GM12873 (cell line): ENCODE measurements at regions not wholly inside any gene's neighbourhood (a gene's known extent, or its start where the extent isn't known, plus 50 kb on each side); places are given as distances from the start of the nearest gene placed in this dataset.

Source experiments
- TF ChIP-seq, protein P1 (sequence below): IDR thresholded peaks from 2 replicates; pipeline ENCODE4 v1.5.1; 2012; ENCODE audit warnings: low read depth, mild to moderate bottlenecking, moderate library complexity, low read length, control low read depth; ENCODE audit not compliant: insufficient read depth; ENCODE audit errors: missing control alignments

DNA sequence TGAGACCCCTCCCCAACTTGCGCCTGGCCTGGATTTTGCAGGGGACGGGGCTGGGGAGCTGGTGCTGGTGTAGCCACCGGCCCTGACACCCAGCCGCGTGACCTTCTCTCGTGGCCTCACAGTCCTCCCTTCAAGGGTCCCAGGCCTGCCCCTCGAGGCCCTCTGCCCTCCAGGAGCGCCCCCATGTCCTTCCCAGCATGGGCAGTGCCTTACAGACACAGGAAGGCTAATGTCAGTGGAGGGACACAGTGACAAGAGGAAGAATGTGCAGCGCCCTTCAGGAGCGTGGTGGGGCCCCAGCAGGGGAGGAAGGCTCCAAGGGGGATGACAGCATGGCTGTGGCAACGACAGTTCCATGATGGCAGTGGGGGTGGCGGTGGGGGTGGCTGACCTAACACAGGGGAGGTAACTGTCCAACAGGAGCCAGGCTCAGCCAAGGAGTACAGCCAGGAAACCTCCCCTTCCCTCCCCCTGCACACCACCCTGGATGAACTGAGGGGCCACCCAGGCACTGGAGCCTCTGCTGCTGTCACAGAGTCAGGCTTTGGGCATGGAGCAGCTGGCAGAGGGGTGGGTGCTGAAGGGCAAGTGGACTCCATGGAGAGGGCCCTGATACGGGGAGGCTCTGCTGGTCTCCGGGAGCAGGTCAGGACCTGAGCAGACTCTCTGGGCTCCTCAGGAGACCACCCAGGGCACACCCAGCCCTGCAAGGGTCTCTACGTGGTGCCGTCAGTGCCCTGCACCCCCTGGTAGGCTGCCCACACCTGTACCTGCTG is 76.0 kb upstream of the RET start:
- TF ChIP-seq, protein P1, sequence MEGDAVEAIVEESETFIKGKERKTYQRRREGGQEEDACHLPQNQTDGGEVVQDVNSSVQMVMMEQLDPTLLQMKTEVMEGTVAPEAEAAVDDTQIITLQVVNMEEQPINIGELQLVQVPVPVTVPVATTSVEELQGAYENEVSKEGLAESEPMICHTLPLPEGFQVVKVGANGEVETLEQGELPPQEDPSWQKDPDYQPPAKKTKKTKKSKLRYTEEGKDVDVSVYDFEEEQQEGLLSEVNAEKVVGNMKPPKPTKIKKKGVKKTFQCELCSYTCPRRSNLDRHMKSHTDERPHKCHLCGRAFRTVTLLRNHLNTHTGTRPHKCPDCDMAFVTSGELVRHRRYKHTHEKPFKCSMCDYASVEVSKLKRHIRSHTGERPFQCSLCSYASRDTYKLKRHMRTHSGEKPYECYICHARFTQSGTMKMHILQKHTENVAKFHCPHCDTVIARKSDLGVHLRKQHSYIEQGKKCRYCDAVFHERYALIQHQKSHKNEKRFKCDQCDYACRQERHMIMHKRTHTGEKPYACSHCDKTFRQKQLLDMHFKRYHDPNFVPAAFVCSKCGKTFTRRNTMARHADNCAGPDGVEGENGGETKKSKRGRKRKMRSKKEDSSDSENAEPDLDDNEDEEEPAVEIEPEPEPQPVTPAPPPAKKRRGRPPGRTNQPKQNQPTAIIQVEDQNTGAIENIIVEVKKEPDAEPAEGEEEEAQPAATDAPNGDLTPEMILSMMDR, result no peak

DNA sequence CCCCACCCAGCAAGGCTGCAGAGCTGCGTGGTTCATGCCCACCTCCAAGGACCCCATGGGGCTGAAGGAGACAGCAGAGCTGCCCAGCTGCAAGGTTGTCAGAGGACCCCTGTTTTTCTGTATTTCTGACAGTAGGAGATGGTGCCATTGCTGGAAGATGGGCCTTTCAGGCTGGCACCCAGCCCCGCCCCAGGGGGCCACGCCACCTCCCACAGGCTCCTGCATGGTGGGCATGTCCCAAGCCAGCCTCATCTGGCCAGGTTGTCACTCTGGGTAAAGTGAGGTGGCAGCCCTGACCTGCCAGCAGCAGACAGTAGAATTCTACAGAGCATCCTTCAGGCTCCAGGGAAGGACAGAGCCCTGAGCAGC is 75.5 kb upstream of the RET start:
- TF ChIP-seq, protein P1, result no peak

DNA sequence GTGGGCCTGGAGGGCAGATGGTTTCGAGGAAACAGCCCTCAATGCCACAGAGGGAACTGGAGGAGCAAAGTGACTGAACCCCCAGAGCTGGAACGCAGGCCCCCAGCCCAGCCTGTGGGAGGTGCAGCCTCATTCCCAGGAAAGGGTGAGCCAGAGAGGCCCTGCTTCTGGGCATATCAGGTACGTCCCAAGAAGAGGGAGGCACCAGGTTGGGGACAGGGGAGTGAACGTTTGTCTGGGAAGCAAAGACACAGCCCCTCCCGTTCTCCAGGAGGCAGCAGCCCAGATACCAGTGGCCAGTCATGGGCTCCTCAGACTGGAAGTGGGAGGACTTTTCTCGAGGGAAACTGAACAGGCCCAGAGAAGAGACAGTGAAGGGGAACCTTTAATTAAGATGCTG is 74.3 kb upstream of the RET start:
- TF ChIP-seq, protein P1, result no peak

DNA sequence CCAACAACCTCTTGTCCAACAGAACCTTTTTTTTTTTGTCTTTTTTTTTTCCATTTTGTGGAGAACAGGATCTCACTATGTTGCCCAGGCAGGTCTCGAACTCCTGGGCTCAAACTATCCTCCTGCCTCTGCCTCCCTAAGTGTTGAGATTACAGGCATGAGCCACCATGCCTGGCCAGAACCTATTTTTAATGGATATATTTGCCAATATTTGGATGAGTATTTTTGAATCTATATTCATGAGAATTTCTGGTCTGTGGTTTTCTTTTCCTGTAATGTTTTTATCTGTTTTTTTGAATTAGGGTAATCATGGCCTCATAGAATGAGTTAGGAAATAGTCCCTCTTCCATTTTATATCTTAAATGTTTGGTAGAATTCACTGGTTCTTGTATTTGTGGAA is 70.4 kb upstream of the RET start:
- TF ChIP-seq, protein P1, result no peak

DNA sequence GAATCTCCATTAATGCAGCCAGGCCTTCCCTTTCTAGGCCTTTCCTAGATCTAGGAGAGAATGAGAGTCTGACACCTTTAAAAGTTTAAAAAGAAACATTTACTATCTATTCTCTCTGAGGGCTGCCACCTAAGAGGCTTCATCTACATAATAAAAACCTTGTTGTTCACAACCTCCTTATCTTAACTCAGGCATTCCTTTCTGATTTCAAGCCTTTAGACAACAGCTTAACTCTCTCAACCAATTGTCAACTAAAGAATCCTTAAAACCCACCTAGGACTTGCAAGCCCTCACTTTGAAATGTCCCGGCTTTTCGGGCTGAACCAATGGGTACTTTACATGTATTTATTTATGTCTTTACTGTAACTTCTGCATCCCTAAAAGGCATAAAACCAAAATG is 64.3 kb upstream of the RET start:
- TF ChIP-seq, protein P1, result no peak

DNA sequence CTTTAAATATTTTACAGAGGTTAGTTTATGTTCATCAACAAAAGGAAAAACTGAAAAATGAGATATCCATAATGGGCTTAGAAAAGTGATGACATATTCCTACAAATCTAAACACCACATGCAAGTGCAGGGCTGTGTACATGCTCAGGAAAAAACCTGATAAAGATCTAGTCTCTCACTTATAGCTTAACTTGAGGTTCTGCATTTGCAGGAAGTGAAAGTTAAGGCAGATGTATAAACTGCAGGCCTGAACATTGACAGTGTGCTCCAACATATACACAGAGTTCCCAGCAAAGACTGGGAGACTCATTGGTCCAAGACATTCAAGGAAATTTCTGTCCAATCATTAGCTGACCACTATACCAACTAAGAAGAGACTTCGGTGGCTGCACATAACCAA is 63.8 kb upstream of the RET start:
- TF ChIP-seq, protein P1, result no peak

DNA sequence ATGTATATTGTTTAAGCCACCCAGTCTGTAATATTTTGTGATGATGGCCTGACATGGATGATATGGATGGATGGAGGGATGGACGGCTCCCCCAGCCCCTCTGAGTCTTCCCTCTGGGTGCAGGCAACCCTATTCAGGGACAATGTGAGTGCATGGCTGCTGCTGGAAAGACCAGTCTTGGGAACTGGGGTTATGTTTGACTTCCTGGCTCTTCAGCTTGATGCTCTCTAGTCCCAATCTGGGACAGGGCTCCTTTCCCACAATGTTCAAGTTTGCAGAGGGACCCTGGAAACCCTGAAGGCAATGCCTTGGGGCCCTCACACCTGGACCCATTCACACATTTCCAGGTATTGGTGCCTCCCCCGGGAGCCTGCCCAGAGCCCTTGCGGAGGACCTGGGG is 52.3 kb upstream of the RET start:
- TF ChIP-seq, protein P1, result no peak
